SU-DHL-6 (cell line): ENCODE measurements at regions not wholly inside any gene's neighbourhood (a gene's known extent, or its start where the extent isn't known, plus 50 kb on each side); places are given as distances from the start of the nearest gene placed in this dataset.

Source experiments
- H2AFZ ChIP-seq: fragments of 200-600 bp; sonication (generic); 2 replicates; pipeline ENCODE4 v1.6.1; 2014; ENCODE audit warnings: low read depth, mild to moderate bottlenecking, moderate library complexity, mixed read lengths, antibody characterized with exemption, low read length; ENCODE audit not compliant: severe bottlenecking
- H3F3A ChIP-seq: fragments of 200-600 bp; shearing (Covaris generic); 2 replicates; pipeline ENCODE4 v1.6.0; 2016; ENCODE audit warnings: antibody characterized with exemption, mild to moderate bottlenecking; ENCODE audit not compliant: insufficient read depth
- H3K27ac ChIP-seq: fragments of 200-600 bp; sonication (generic); 2 replicates; pipeline ENCODE4 v1.5.1; 2016; ENCODE audit warnings: low read depth, mild to moderate bottlenecking, low read length, moderate library complexity, mixed read lengths
- H3K27me3 ChIP-seq: fragments of 200-600 bp; sonication (generic), shearing (Covaris generic); 2 replicates; pipeline ENCODE4 v1.6.0; 2014; ENCODE audit warnings: mild to moderate bottlenecking, low read length
- H3K36me3 ChIP-seq: fragments of 200-600 bp; sonication (generic); 2 replicates; pipeline ENCODE4 v1.6.1; 2014; ENCODE audit warnings: mild to moderate bottlenecking, low read length, mixed read lengths
- H3K4me2 ChIP-seq: fragments of 300-600, 200-600 bp; shearing (Covaris generic), sonication (generic); 2 replicates; pipeline ENCODE4 v1.6.0; 2014; ENCODE audit warnings: low read length, low read depth, mild to moderate bottlenecking; ENCODE audit not compliant: poor library complexity, severe bottlenecking
- H3K4me3 ChIP-seq: fragments of 200-600 bp; sonication (generic); 2 replicates; pipeline ENCODE4 v1.5.1; 2014; ENCODE audit warnings: antibody characterized with exemption, low read length, mild to moderate bottlenecking, mixed read lengths; ENCODE audit not compliant: insufficient read depth, poor library complexity, severe bottlenecking
- H3K79me2 ChIP-seq: fragments of 200-600 bp; sonication (generic); 2 replicates; pipeline ENCODE4 v1.6.1; 2014; ENCODE audit warnings: mild to moderate bottlenecking, low read length, moderate library complexity; ENCODE audit not compliant: insufficient read depth
- H3K9ac ChIP-seq: fragments of 200-600 bp; sonication (generic); 2 replicates; pipeline ENCODE4 v1.7.0; 2014; ENCODE audit warnings: mild to moderate bottlenecking, low read length
- H3K9me2 ChIP-seq: fragments of 200-600 bp; sonication (generic); replicated peaks from 2 replicates; pipeline ENCODE4 v1.6.1; 2014; ENCODE audit warnings: low read length; ENCODE audit not compliant: insufficient read depth
- H3K9me3 ChIP-seq: fragments of 200-600 bp; sonication (generic); 2 replicates; pipeline ENCODE4 v1.6.1; 2014; ENCODE audit warnings: low read length, mixed read lengths; ENCODE audit not compliant: insufficient read depth
- H4K20me1 ChIP-seq: fragments of 200-600 bp; sonication (generic); 2 replicates; pipeline ENCODE4 v1.6.1; 2014; ENCODE audit warnings: low read depth, mild to moderate bottlenecking, antibody characterized with exemption, low read length, moderate library complexity, mixed read lengths
- CTCF ChIP-seq: fragments of 200-600 bp; sonication (generic); IDR thresholded peaks from one replicate; pipeline ENCODE4 v1.5.1; 2017; ENCODE audit warnings: antibody characterized with exemption, mild to moderate bottlenecking, low read length, moderate library complexity; ENCODE audit not compliant: insufficient read depth, poor library complexity, severe bottlenecking
- EZH2phosphoT487 ChIP-seq: fragments of 200-600 bp; sonication (generic), shearing (Covaris generic); conservative IDR thresholded peaks from 2 replicates; pipeline ENCODE4 v1.6.1; 2018; ENCODE audit warnings: mild to moderate bottlenecking, antibody characterized with exemption, low read length, moderate library complexity, mixed read lengths

GRCh38 chr19:28857967-28858366 lies 355.0 kb downstream of the UQCRFS1 start:
- Histone ChIP-seq H3K27me3 (no peaks in the 10 kb centered on the region), H3K4me3 (no peak overlapping the region), H4K20me1 (no peaks in the 10 kb centered on the region), H3K9me3 (no peaks in the 10 kb centered on the region), H3K4me2 (no peak overlapping the region), H3K27ac (no peak overlapping the region), H3K79me2 (no peaks in the 10 kb centered on the region), H3K36me3 (no peaks in the 10 kb centered on the region), H2AFZ (no peak overlapping the region), H3F3A (no peaks in the 10 kb centered on the region), H3K9ac (no peak overlapping the region), H3K9me2 (no peaks in the 10 kb centered on the region)
- TF ChIP-seq EZH2phosphoT487, result no peak
- no peak for TF ChIP-seq CTCF

GRCh38 chr19:28855216-28855615 lies 357.7 kb downstream of the UQCRFS1 start:
- H4K20me1 ChIP-seq, result no peaks in the 10 kb centered on the region
- H3K4me2 ChIP-seq, result no peak overlapping the region
- H2AFZ ChIP-seq, result no peak overlapping the region
- no peaks in the 10 kb centered on the region for H3K9me2 ChIP-seq
- H3K27ac ChIP-seq, result no peak overlapping the region
- H3K27me3 ChIP-seq, result no peaks in the 10 kb centered on the region
- H3F3A ChIP-seq, result no peaks in the 10 kb centered on the region
- no peaks in the 10 kb centered on the region for H3K36me3 ChIP-seq
- no peak overlapping the region for H3K9ac ChIP-seq
- no peaks in the 10 kb centered on the region for H3K79me2 ChIP-seq
- no peaks in the 10 kb centered on the region for H3K9me3 ChIP-seq
- no peak overlapping the region for H3K4me3 ChIP-seq
- TF ChIP-seq EZH2phosphoT487, result no peak
- TF ChIP-seq CTCF, result no peak

GRCh38 chr19:28847468-28847867 lies 365.5 kb downstream of the UQCRFS1 start:
- Histone ChIP-seq H4K20me1 (no peaks in the 10 kb centered on the region), H3K27me3 (no peaks in the 10 kb centered on the region), H3K9me2 (no peaks in the 10 kb centered on the region), H3K79me2 (no peaks in the 10 kb centered on the region), H3K4me2 (no peak overlapping the region), H3K36me3 (no peaks in the 10 kb centered on the region), H3K4me3 (no peak overlapping the region), H3F3A (no peaks in the 10 kb centered on the region), H3K9me3 (no peaks in the 10 kb centered on the region), H3K9ac (no peak overlapping the region), H2AFZ (no peak overlapping the region), H3K27ac (no peak overlapping the region)
- TF ChIP-seq CTCF (no peak), EZH2phosphoT487 (no peak)
